Stimulated activated naive CD4-positive, alpha-beta T cell (primary cell): ENCODE measurements at regions not wholly inside any gene's neighbourhood (a gene's known extent, or its start where the extent isn't known, plus 50 kb on each side); places are given as distances from the start of the nearest gene placed in this dataset.

Source experiments
- DNase-seq, 6 experiments: peaks; one replicate each; lab custom pipeline; 2025; lab: John Stamatoyannopoulos, UW

GRCh38 chr12:116402163-116402939 lies 124.9 kb upstream of the MED13L start:
- DNase-seq = no peak

GRCh38 chr12:116403546-116403945 lies 126.1 kb upstream of the MED13L start:
- no peak for DNase-seq

- DNase-seq = no peak
These were observed 126.8 kb upstream of the MED13L start for GRCh38 chr12:116404247-116404646.

DNA sequence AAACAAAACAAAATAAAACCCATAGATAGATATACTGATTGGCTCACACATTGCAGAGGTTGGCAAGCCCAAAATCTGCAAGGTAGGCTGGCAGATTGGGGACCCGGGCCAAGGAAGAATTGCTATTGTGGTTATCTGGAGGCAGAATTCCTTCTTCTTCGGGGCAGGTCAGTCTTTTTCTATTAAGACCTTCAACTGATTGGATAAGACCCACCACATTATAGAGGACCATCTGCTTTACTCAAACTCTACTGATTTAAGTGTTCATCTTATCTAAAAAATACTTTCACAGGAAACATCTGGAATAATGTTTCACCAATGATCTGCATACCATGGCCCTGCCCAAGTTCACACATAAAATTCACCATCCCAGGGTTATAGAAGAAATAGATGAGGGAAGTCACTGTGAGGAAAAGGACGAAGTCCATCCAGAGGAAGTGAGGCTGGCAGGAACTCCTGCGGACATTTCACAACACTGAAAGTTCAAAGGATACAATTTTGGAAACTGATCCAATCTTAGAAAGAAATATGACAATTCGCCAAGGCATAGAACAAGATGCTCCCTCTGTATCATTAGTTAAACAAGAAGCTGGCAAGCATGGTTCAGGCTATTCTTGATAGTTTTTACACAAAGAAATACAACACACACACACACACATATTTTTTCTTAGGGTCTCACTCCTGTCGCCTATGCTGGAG lies 127.6 kb upstream of the MED13L start:
- DNase-seq = no peak

- DNase-seq = no peak
These were observed 129.0 kb upstream of the MED13L start for GRCh38 chr12:116406529-116406928.

GRCh38 chr12:116408489-116409250 lies 131.2 kb upstream of the MED13L start:
- no peak for DNase-seq

GRCh38 chr12:116411977-116412376 lies 134.5 kb upstream of the MED13L start:
- DNase-seq = no peak

- DNase-seq = no peak
These were observed 137.4 kb upstream of the MED13L start for GRCh38 chr12:116414891-116415290.

GRCh38 chr12:116415408-116416108 lies 138.1 kb upstream of the MED13L start:
- no peak for DNase-seq

- DNase-seq = no peak
These were observed 138.7 kb upstream of the MED13L start for GRCh38 chr12:116416166-116416565.

DNA sequence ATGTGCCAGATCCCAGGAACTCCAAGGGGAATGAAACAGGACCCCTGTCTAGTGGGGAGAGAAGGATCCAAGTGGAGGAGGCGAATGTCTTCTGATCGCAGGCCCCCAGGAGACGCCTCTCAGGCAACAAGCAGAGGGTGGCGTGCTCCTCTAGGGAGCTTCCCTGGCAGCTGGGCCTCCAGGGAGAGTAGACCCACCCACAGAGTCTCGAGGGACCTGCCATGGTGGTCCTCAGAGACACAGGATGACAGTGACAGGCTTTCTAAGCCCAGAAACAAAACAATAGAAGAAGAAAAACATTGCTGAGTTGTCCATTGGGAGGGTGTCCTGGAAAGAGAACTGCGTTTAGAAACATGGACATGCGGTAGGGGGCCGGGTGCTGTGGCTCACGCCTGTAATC lies 140.6 kb upstream of the MAP1LC3B2 start:
- DNase-seq = no peak

- no peak for DNase-seq
These were observed 138.8 kb upstream of the MAP1LC3B2 start for GRCh38 chr12:116420227-116420880.

DNA sequence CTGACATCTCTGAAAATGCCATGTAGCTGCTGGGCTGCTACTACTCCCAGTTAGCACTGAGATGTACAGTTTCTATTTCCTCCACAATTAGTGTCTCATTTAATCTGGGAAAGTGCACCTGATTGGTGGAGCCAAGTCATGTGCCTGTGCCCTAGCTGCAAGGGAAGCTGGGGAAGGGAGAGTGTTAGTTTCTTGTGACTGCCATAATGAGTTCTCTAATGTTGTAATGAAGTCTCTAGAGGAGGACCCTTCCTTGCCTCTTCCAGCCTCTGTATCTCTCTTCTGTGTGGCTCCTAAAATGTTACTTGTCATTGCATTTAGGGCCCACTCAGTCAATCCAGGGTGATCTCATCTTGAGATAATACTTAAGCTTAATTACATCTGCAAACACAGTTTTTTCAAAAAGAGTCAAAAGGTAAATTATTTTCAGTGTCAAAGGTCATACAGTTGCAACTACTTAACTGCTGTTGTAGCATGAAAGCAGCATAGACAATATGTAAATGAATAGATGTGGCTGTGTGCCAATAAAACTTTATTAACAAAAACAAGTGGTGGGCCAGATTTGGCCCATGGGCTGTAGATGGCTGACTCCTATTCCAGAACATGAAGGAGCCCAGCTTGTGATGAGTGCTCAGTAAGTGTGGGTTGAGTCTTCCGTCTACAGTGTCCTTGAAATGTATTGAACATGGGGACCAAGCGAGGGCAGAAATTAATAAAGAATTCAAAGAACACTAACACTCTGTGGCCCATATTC lies 137.2 kb upstream of the MAP1LC3B2 start:
- DNase-seq = no peak

GRCh38 chr12:116423094-116423493 lies 136.1 kb upstream of the MAP1LC3B2 start:
- no peak for DNase-seq

- no peak for DNase-seq
These were observed 133.7 kb upstream of the MAP1LC3B2 start for GRCh38 chr12:116425256-116426193.

- DNase-seq = no peak
These were observed 132.6 kb upstream of the MAP1LC3B2 start for GRCh38 chr12:116426391-116427136.

GRCh38 chr12:116427200-116427930 lies 131.8 kb upstream of the MAP1LC3B2 start:
- no peak for DNase-seq

DNA sequence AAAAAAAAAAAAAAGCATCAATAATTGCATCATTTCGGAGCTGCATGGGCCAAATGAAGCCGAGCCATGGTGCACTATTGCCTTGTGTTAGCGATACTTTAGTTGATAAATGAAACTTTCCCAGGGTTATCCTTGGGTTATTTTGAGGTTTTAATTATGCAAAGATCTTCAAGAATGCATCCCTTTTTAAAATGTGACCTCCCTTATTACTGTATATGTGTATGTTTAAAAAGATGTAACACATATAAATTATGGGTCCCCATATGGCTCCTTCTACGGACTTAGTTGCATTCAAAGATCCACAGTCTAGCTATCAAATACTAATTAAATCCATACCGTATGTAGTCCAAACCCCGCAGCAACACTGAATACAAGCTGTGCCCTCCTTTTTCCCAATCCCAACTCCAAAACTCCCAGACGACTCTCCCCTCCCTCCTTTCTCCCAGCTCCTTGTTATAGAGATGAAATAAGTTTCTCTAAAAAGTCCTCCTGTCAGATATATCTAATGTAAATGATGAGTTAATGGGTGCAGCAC lies 129.3 kb upstream of the MAP1LC3B2 start:
- DNase-seq = no peak
